CD4-positive, alpha-beta T cell treated with Interleukin-1 beta for 1 hour (primary cell): ENCODE measurements at regions not wholly inside any gene's neighbourhood (a gene's known extent, or its start where the extent isn't known, plus 50 kb on each side); places are given as distances from the start of the nearest gene placed in this dataset.
"Not testable (repeated sequence)": the region's sequence is repeated elsewhere in the genome, so short reads cannot be mapped to it uniquely, and the experiment has no call there.

Experiments used
- DNase-seq, 2 donors: peaks; one replicate each; pipeline ENCODE4 v3.0.0-alpha.2; 2020 to 2022

DNA sequence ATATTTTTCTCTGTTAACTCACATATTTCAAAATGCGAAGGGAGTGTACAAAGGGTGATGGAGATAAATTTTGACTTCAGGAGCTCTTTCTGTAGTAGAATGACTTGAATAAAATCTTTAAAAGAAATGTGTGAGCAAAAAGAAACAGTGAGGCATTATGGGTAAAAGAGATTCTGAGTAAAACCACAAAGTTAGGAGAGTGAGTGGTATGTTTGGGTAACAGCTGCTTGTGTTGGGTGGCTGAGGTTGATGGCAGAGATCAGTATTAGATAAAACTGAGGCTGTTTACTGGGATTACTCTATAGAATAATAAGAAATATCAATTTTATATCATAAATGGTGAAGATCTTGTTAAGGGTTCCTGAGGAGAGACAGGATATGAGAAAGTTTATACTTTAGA, 434.2 kb upstream of the AMOT start:
- DNase-seq, result no peak

DNA sequence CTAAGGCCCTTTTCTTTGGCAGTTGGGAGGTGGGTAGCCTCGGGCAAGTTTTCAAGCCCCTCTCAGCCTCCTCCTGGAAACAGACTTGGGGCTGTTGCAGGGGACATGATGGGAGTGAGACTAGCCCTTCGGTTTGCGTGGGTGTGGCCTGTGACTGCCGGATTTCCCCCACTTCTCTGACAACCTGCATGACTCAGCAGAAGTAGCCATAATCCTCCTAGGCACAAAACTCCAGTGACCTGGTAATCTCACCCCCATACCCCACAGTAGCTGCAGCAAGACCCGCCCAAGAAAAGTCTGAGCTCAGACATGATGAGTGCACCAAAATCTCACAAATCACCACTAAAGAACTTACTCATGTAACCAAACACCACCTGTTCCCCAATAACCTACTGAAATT, 433.7 kb upstream of the AMOT start:
- DNase-seq, result no peak

DNA sequence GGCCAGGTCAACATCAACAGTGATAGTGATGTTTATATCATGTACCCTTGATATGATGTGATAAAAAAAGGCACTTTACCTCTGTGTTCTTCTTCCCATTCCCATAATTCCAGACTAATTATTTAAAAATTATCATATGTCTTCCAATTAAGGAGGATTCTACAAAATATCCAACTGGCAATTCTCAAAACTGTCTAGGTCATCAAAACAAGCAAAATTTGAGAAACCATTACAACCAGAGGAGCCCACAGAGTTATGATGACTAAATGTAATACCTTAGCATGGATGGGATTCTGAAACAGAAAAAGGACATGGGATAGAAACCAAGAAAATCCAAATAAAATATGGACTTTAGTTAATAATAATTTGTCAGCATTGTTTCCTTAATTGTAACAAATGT, 428.6 kb upstream of the AMOT start:
- DNase-seq, result no peak

DNA sequence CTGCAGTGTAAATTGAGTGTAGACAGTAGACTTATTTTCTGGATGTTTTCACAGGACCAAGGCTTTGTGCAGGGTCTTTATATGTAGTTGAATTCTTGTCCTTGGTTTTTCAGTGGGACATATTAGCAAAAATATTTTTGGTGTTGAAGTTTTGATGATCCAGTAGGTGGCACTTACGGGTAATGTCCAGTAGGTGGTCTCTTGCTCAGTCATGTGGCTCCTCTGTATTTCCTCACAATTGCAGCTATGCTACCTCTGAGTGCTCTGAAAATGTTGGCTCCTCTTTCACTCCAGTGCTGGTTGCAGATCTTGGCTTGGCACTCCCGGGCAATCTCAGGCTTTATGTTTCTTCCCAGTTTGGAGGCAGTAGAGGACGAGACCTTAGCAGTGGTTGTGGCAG, 419.8 kb upstream of the AMOT start:
- no peak for DNase-seq

GRCh38 chrX:113222305-113222704, 381.7 kb upstream of the AMOT start:
- DNase-seq, result no peak

DNA sequence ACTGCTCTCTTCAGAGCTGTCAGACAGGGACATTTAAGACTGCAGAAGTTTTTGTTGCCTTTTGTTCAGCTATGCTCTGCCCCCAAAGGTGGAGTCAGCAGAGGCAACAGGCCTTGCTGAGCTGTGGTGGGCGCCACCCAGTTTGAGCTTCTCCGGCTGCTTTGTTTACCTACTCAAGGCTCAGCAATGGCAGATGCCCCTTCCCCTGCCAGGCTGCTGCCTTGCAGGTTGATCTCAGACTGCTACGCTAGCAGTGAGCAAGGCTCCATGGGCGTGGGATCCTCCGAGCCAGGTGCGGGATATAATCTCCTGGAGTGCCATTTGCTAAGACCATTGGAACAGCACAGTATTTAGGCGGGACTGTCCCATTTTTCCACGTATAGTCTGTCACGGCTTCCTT, 371.4 kb upstream of the AMOT start:
- DNase-seq, result no peak

DNA sequence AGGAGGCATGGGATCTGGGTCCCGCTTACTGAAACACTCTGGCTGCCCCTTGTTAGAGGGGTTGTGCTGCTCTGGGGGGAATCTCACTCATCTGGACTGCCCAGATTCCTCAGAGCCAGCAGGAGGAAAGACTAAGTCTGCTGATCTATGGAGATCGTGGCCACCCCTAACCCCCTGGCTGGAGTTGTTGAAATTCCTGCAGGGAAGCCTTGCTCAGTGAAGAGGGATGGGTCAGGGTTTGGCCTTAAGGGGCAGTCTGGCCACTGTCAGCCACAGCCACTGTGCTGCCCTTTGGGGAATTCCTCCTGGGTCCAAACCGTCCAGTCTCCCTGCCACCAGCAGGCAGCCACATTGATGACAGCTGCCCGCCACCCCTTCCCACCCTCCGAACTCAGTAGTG, 362.0 kb upstream of the AMOT start:
- no peak for DNase-seq

DNA sequence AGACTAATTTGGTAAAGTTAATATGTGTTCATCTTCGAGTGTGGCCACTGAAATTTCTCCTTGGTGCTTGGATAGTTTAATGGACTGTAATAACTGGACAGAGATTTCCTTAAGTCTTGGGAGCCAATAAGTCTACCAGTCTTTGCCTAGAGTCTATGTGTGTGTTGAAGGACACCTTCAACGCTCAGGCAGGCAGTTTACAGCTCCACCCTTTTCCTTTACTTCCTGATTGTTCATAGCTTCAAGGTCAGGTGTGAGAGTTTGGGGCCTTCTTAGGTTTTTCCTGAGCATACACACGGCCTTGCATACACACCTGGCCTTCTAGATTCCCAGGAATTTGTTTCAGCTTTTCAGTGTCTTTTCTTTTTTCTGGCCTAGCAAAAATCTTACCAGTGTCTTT, 355.3 kb upstream of the AMOT start:
- DNase-seq, result no peak

DNA sequence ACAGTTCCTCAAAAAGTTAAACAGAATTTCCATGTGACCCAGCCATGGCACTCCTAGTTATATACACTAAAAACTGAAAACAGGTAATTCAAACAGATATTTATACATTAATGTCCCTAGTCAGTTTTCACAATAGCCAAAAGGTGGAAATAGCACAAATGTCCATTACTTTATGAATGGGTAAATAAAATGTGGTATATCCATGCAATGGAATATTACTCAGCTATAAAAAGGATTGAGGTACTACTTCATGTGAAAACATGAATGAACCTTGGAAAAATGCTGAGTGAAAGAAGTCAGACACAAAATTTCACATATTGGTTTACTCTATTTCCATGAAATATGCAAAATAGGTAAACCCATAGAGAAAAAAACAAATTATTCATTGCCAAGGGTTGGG, 351.8 kb upstream of the AMOT start:
- no peak for DNase-seq

- no peak for DNase-seq
Observed at GRCh38 chrX:113157496-113157895, 316.9 kb upstream of the AMOT start.

GRCh38 chrX:113154315-113154714, 313.7 kb upstream of the AMOT start:
- not testable (repeated sequence) for DNase-seq

GRCh38 chrX:113136836-113137235, 296.2 kb upstream of the AMOT start:
- DNase-seq, result no peak

DNA sequence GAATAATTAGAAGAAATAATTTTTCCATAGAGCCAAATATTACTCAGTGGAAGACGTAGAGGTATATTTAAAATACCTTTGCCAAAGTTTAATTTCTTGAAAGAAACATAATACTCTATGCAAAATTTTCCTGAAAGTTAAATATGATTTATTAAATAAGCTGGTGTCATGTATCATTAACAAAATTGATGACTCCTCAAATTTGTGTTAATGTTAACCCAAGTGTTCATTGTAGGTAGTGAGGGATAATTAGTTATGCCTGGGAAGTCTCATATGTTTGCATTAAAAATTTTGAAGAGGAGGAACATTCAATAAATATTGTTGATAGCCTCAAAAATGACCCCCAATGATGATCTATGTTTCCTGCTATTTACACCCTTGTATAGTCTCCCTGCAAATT, 292.7 kb upstream of the AMOT start:
- no peak for DNase-seq

GRCh38 chrX:113124693-113125092, 284.1 kb upstream of the AMOT start:
- no peak for DNase-seq

GRCh38 chrX:113075521-113075920, 234.9 kb upstream of the AMOT start:
- no peak for DNase-seq

GRCh38 chrX:113059714-113060113, 219.1 kb upstream of the AMOT start:
- DNase-seq, result no peak

DNA sequence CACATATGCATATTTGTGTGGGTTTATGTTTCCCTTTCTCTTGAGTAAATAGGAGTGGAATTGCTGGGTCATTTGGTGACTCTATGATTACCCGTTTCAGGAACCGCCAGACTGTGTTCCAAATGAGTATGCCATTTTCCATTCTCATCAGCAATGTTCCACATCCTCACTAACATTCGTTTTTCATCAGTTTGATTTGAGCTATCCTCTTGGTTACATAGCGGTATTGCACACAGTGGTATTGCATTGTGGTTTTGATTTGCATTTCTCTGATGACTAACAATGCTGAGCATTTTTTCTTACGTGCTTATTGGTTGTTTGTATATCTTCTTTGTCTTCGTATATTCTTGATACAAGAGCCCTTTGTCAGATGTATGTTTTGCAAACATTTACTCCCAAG, 218.0 kb upstream of the AMOT start:
- DNase-seq, result no peak

GRCh38 chrX:113048896-113049295, 208.3 kb upstream of the AMOT start:
- DNase-seq, result no peak

GRCh38 chrX:113048480-113048879, 207.8 kb upstream of the AMOT start:
- no peak for DNase-seq

DNA sequence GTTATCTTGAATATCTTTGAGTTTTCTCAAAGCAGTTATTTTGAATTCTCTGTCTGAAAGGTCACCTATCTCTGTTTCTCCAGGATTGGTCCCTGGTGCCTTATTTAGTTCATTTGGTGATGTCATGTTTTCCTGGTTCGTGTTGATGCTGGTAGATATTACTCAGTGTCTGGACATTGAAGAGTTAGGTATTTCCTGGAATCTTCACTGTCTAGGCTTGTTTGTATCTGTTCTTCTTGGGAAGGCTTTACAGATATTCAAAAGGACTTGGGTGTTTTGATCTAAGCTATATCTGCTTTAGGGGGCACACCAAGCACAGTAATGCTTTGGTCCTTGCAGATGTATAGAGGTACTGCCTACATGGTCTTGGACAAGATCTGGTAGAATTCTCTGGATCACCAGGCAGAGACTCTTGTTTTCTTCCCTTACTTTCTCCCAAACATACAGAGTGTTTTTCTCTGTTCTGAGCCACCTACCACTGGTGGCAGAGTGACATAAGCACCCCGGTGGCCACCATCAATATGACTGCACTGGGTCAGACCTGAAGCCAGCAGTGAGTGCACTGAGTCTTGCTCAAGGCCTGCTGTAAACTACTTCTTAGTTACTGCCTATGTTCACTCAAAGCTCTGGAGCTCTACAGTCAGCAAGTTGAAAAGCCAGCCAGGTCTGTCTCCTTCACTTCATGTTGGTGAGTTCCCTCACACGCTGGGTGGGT, 193.5 kb upstream of the AMOT start:
- no peak for DNase-seq

DNA sequence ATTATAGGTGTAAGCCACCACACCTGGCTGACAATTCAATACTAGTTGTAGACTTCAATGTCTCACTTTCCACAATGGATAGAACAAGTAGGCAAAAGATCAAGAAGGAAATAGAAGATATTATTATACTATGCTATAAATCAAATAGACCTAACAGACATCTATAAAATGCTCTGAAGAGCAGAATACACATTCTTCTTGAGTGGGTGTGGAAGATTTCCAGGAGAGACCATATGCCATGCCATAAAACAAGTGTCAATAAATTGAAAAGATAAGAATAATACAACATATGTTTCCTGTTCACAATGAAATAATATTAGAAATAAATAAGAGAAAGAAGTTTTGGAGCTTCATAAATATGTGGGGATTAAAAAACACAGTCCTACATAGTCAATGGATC, 179.3 kb upstream of the AMOT start:
- no peak for DNase-seq

DNA sequence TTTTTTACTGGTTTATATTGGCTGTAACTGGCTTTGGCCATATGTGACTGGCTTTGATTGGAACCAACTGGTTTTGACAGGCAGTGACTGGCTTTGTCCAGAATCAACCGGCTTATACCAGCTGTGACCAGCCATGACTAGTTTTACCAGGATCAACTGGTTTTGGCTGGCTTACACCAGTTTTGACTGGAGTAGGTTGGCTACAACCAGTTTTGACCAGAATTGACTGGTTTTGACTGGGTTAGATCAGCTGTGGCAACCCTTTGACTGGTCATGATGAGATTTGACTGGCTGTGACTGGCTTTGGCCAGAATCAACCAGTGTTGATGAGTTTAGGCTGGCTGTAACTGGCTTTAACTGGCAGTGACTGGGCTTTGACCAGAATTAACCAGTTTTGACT, 169.2 kb upstream of the AMOT start:
- DNase-seq, result no peak

DNA sequence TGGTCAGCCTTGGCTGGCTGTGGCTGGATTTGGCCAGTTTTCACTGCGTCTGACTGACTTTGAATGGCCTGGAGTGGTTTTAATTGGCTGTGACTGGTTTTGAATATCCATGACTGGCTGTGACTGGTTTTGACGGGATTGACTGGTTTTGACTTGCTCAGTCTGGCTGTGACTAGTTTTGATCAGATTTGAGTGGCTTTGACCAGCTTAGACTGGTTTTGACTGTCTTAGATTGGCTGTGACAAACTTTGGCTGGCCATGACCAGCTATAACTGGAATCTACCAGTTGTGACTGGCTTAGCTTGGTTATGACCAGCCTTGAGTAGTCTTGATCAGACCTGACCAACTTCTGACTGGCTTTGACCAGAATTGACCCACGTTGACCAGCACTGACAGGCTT, 168.4 kb upstream of the AMOT start:
- no peak for DNase-seq

DNA sequence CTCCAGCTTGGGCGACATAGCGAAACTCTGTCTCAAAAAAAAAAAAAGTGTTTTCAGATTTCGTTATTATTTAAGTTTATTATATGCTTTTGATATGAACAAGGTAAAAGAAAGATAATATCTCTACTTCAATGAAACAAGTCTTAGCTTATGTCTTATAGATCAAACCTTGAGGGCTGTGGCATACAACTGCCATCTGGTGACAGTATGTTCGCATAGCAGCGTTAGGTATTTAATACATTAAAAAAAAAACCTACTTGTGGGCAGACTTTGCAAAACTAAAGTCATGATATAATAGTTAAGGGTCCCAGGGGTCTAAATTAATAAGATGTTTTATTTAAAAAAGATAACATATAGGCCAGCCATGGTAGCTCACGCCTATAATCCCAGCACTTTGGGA, 161.2 kb upstream of the AMOT start:
- no peak for DNase-seq

GRCh38 chrX:112997991-112998390, 157.4 kb upstream of the AMOT start:
- no peak for DNase-seq

DNA sequence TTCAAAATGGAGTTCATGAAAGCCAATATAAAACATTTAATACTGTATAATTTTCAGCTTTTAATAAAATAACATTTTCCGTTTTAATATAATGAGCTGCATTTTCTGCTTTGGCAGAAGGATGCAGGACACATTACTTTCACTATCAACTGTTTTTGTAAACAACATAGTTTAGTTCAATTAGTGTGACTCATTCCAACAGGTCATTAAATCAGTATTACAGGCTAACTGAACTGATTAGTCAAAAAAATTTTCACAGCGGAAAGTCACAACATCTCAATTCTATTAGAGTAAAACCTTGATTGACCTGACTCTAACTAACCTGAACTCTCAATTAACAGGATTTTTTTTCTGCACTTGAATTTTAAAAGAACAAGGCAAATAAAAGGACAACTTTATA, 151.2 kb upstream of the AMOT start:
- DNase-seq, result no peak
